Spleen (tissue), 11 donors: ENCODE measurements at regions not wholly inside any gene's neighbourhood (a gene's known extent, or its start where the extent isn't known, plus 50 kb on each side); places are given as distances from the start of the nearest gene placed in this dataset.

Source experiments
- DNase-seq: peaks from one replicate; pipeline ENCODE4 v3.0.0-alpha.2; 2020
- H3K27ac ChIP-seq, 8 donors: fragments of 200-600 bp; sonication (generic) in 7 of 8; 1 replicate in 4 of 8; 2 replicates in 4 of 8; pipeline versions ENCODE4 v1.5.0 to v1.8.0; 2016 to 2021; ENCODE audit warnings: inconsistent platforms in 4 of 8, mild to moderate bottlenecking in 4 of 8, moderate library complexity in 1 of 8
- H3K27me3 ChIP-seq, 7 donors: fragments of 200-600 bp; sonication (generic) in 6 of 7; replicated peaks in 1 of 7; 1 replicate in 4 of 7; 2 replicates in 3 of 7; pipeline versions ENCODE4 v1.5.0 to v1.8.0; 2016 to 2021; ENCODE audit warnings: inconsistent platforms in 3 of 7, mild to moderate bottlenecking in 1 of 7
- H3K36me3 ChIP-seq, 6 donors: fragments of 200-600 bp; sonication (generic) in 5 of 6; 1 replicate in 4 of 6; 2 replicates in 2 of 6; pipeline versions ENCODE4 v1.5.0 to v1.8.0; 2016 to 2021; ENCODE audit warnings: inconsistent platforms in 2 of 6
- H3K4me1 ChIP-seq, 6 donors: fragments of 200-600 bp; sonication (generic) in 5 of 6; 1 replicate in 3 of 6; 2 replicates in 3 of 6; pipeline versions ENCODE4 v1.5.0 to v1.8.0; 2016 to 2021; ENCODE audit warnings: inconsistent platforms in 3 of 6
- H3K4me3 ChIP-seq, 8 donors: fragments of 200-600 bp; sonication (generic) in 7 of 8; 1 replicate in 4 of 8; 2 replicates in 4 of 8; pipeline versions ENCODE4 v1.5.0 to v1.8.0; 2016 to 2021; ENCODE audit warnings: inconsistent platforms in 4 of 8, mild to moderate bottlenecking in 4 of 8, moderate library complexity in 2 of 8
- H3K9me3 ChIP-seq, 8 donors: fragments of 200-600 bp; sonication (generic) in 7 of 8; 1 replicate in 4 of 8; 2 replicates in 4 of 8; pipeline versions ENCODE4 v1.5.0 to v1.8.0; 2016 to 2021; ENCODE audit warnings: inconsistent platforms in 4 of 8
- POLR2A ChIP-seq, 3 donors: fragments of 450-650 bp; IDR thresholded peaks; one replicate each; pipeline ENCODE4 v1.5.1; 2017; ENCODE audit warnings: antibody characterized with exemption in 3 of 3, mild to moderate bottlenecking in 1 of 3
- POLR2AphosphoS5 ChIP-seq, 3 donors: sonication (generic); formaldehyde crosslinking; IDR thresholded peaks; one replicate each; pipeline ENCODE4 v1.5.1; 2017; ENCODE audit warnings: antibody characterized with exemption in 3 of 3
- WGBS, 5 donors: extraction: QIAGEN DNeasy Blood & Tissue Kit in 3 of 5; methylation state at CpG; one replicate each; pipeline versions ENCODE4 v1.1.5 to v1.1.7; 2013 to 2018; 5-methylcytosine and 5-hydroxymethylcytosine counted together
- intact Hi-C: fragments of 100-400 bp; cut with DNase I; formaldehyde crosslinking; loops from one replicate; pipeline ENCODE4 v1.15.0; 2023; ENCODE audit warnings: low total_unique reads
- TF ChIP-seq, protein P1 (sequence below), 11 experiments: fragments of 200-600 bp in 7 of 11; fragments of 450-650 bp in 4 of 11; sonication (generic) in 4 of 11; IDR thresholded peaks in 8 of 11; conservative IDR thresholded peaks in 3 of 11; 1 replicate in 7 of 11; 2 replicates in 4 of 11; pipeline versions ENCODE4 v1.4.0 to v1.8.0; 2016 to 2021; ENCODE audit warnings: antibody characterized with exemption in 11 of 11, inconsistent platforms in 4 of 11, mild to moderate bottlenecking in 1 of 11
- donor health status: healthy with polysubstance abuse.
- donor health status: DM: no; HTN: no; CAD: no; lungs with moderate emphysema.
- donor health status: DM: no; HTN: no; CAD: no.
- donor health status: Bipolar disorder and iron deficiency.
- donor health status: healthy.
- donor health status: DM: no; HTN: no; CAD: no.
- donor health status: DM: yes; HTN: yes; CAD: no.

DNA sequence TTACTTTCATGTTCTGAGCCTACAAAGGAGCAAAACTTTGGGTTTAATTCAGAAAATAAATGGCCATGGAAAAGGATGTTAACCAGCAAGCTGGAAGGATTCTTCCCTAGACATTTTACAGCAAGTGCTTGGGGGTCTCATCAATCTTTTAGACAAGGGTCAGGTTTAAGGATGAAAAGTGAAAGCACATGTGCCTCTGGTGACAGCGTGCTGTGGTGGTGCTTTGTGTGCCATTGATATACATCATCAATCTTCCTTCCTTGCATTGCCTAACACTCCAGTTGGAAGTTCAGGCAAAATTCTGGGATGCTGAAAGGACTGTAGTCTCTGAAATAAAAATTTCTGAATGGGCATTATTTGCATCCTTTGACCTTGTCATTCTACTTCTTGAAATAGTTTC, 171.2 kb downstream of the KCNE4 start:
- Histone ChIP-seq H3K4me1 (no peaks in the 10 kb centered on the region), H3K27ac (no peak overlapping the region), H3K9me3 (no peaks in the 10 kb centered on the region), H3K36me3 (no peaks in the 10 kb centered on the region), H3K27me3 (no peaks in the 10 kb centered on the region), H3K4me3 (no peak overlapping the region)
- 42 to 63% (median 53%) methylated on average over 1 of the region's 1 CpG for WGBS, 5 donors
- TF ChIP-seq, protein P1, sequence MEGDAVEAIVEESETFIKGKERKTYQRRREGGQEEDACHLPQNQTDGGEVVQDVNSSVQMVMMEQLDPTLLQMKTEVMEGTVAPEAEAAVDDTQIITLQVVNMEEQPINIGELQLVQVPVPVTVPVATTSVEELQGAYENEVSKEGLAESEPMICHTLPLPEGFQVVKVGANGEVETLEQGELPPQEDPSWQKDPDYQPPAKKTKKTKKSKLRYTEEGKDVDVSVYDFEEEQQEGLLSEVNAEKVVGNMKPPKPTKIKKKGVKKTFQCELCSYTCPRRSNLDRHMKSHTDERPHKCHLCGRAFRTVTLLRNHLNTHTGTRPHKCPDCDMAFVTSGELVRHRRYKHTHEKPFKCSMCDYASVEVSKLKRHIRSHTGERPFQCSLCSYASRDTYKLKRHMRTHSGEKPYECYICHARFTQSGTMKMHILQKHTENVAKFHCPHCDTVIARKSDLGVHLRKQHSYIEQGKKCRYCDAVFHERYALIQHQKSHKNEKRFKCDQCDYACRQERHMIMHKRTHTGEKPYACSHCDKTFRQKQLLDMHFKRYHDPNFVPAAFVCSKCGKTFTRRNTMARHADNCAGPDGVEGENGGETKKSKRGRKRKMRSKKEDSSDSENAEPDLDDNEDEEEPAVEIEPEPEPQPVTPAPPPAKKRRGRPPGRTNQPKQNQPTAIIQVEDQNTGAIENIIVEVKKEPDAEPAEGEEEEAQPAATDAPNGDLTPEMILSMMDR (IDR thresholded peaks at IDR 0.05 in 8 of 11, conservative IDR thresholded peaks at IDR 0.05 in 3 of 11) = no peak
- no peak for TF ChIP-seq POLR2AphosphoS5 (IDR thresholded peaks at IDR 0.05)
- intact Hi-C loops = no loop called here
- DNase-seq = no peak

DNA sequence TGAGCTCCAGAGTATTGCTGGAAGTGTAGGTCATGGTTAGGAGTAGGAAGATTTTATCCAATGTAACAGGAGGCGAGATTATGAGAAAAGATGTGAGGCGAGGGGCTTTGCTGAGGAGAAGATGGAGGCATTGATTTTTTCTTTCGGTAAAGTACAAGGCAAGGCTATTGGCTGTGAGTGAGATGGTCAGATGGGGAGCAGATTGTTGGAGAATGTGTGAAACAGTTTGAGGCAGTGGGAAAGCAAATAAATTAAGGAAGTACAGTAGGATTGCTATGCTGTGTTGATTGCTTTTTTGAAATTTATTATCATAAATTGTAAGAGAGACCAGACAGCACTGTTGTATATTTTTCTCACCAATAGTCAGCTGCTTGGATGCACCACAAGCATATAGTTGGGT, 173.3 kb downstream of the KCNE4 start:
- WGBS, 5 donors = 86 to 97% (median 91%) methylated on average over 3 of the region's 3 CpGs
- H3K36me3 ChIP-seq = no peaks in the 10 kb centered on the region
- no peaks in the 10 kb centered on the region for H3K4me1 ChIP-seq
- intact Hi-C loops = no loop called here
- no peak overlapping the region for H3K4me3 ChIP-seq
- H3K9me3 ChIP-seq = no peaks in the 10 kb centered on the region
- TF ChIP-seq, protein P1 (IDR thresholded peaks at IDR 0.05 in 8 of 11, conservative IDR thresholded peaks at IDR 0.05 in 3 of 11) = no peak
- TF ChIP-seq POLR2A (IDR thresholded peaks at IDR 0.05) (no peak), POLR2AphosphoS5 (IDR thresholded peaks at IDR 0.05) (no peak)
- H3K27me3 ChIP-seq = no peaks in the 10 kb centered on the region
- DNase-seq = no peak
- H3K27ac ChIP-seq = no peak overlapping the region

GRCh38 chr2:223226264-223226663, 174.3 kb downstream of the KCNE4 start:
- Histone ChIP-seq H3K9me3 (no peaks in the 10 kb centered on the region), H3K27ac (no peak overlapping the region), H3K4me1 (no peaks in the 10 kb centered on the region), H3K36me3 (no peaks in the 10 kb centered on the region), H3K27me3 (no peaks in the 10 kb centered on the region), H3K4me3 (no peak overlapping the region)
- WGBS, 5 donors = 0 to 71% (median 41%) methylated on average over 1 of the region's 1 CpG
- no peak for DNase-seq
- TF ChIP-seq POLR2AphosphoS5 (IDR thresholded peaks at IDR 0.05) = no peak
- TF ChIP-seq, protein P1 (IDR thresholded peaks at IDR 0.05 in 8 of 11, conservative IDR thresholded peaks at IDR 0.05 in 3 of 11) = no peak
- TF ChIP-seq POLR2A (IDR thresholded peaks at IDR 0.05) = no peak
- intact Hi-C loops = no loop called here

DNA sequence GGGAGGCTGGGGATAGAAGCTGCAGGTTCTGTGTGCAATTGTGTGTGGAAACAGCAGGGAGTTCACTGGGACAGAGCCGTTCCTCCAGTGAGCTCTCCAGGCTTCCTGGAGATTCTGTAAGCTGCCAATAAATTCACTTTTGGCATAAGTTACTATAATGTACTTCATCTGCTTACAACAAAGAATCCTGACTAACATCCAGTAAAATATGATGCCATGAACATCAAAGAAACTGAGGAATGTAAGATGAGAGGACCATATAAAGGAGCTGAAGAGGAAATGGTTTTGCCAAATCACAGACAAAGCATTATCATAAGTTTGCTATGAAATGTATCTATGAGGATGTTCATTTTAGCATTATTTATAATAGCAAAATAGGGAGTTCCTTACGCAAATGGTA, 175.3 kb downstream of the KCNE4 start:
- intact Hi-C loops = no loop called here
- DNase-seq = no peak
- H3K4me1 ChIP-seq = no peaks in the 10 kb centered on the region
- no peaks in the 10 kb centered on the region for H3K36me3 ChIP-seq
- H3K27me3 ChIP-seq = no peaks in the 10 kb centered on the region
- TF ChIP-seq POLR2A (IDR thresholded peaks at IDR 0.05) (no peak), POLR2AphosphoS5 (IDR thresholded peaks at IDR 0.05) (no peak)
- TF ChIP-seq, protein P1 (IDR thresholded peaks at IDR 0.05 in 8 of 11, conservative IDR thresholded peaks at IDR 0.05 in 3 of 11) = no peak
- no peaks in the 10 kb centered on the region for H3K9me3 ChIP-seq
- no peak overlapping the region for H3K27ac ChIP-seq
- no peak overlapping the region for H3K4me3 ChIP-seq
- 30 to 85% (median 65%) methylated on average over 2 of the region's 2 CpGs for WGBS, 5 donors
